ENCODE measurements at regions not wholly inside any gene's neighbourhood (a gene's known extent, or its start where the extent isn't known, plus 50 kb on each side); places are given as distances from the start of the nearest gene placed in this dataset.

DNA sequence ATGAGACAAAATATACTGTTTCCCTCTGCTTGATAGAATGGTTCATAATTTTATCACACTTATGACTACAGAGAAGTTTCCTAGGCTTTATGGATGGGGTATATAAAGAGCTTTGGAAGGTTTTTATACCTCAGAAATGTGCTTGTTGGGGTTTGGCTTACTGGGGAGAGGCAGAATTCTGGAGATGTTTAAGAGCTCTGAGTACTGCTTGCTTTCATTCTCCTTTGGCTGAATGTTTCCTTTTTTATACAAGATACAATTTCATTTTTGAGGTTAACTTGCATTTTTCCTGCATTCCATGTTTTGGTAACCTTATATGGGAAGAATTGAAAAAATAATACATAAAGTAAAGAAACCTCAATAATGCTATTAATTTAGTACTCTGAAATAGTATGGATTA, 157.7 kb upstream of the COL11A1 start:
- peaks cover 3 to 7% of the 10 kb centered on the region in 2 donors for H3K9me3 Mint-ChIP-seq
- no peak for DNase-seq
- no peak for ATAC-seq (replicated peaks in 1 of 2)
- no peak overlapping the region for H3K27ac Mint-ChIP-seq
- no peaks in the 10 kb centered on the region for H3K4me1 Mint-ChIP-seq (ENCODE audit: low read depth)
- no peaks in the 10 kb centered on the region for H3K36me3 Mint-ChIP-seq (ENCODE audit: insufficient read depth in 2 of 2)
- H3K4me3 Mint-ChIP-seq = no peak overlapping the region
- H3K27me3 Mint-ChIP-seq (ENCODE audit: low read depth) = no peaks in the 10 kb centered on the region

DNA sequence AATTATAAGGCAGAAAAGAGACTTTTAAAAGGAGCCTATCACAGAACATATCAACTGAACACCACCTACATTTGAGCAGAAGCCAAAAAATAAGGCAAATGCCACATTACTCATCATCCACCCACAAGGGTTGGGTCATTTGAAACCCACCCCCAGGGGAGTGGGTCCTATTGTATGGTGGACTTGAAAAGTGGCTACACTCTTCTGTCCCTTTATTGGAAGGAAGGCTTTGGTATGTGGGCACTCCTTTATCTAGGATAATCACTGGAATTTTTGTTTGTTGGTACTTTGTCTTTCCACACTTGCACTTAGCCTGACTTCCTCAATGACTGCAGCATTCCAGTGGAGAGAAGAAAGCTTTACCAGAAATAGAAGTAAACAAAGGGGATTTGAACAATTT, 157.2 kb upstream of the COL11A1 start:
- Mint-ChIP-seq H3K36me3 (ENCODE audit: insufficient read depth in 2 of 2) (no peaks in the 10 kb centered on the region), H3K27me3 (ENCODE audit: low read depth) (no peaks in the 10 kb centered on the region), H3K27ac (no peak overlapping the region), H3K4me3 (no peak overlapping the region), H3K4me1 (ENCODE audit: low read depth) (no peaks in the 10 kb centered on the region), H3K9me3 (peaks cover 0 to 5% of the 10 kb centered on the region in 2 donors)
- no peak for DNase-seq
- no peak for ATAC-seq (replicated peaks in 1 of 2)

GRCh38 chr1:103259982-103260381, 151.7 kb upstream of the COL11A1 start:
- Mint-ChIP-seq H3K36me3 (ENCODE audit: insufficient read depth in 2 of 2) (no peaks in the 10 kb centered on the region), H3K27me3 (ENCODE audit: low read depth) (no peaks in the 10 kb centered on the region), H3K4me1 (ENCODE audit: low read depth) (no peaks in the 10 kb centered on the region), H3K9me3 (peaks cover 0 to 3% of the 10 kb centered on the region in 2 donors), H3K4me3 (no peak overlapping the region), H3K27ac (no peak overlapping the region)
- DNase-seq (no peak), ATAC-seq (replicated peaks in 1 of 2) (no peak)

DNA sequence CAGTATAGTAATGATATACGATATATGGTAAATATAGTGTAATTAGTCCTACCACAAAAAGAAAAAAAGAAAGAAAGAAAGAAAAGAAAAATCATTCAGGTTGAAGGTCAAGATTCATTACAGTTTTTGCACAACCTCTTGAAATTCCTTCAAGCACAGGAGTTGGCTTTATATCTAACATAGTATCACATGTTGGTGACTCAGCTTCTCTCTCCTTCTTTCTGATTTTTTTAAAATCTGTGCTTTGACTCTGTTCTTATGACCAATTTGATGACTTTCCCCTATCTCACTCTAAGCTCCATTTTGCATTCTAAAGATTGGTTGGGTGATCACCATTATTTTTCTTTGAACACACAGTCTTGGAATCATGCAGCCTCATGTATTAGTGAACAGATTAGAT, 148.2 kb upstream of the COL11A1 start:
- H3K9me3 Mint-ChIP-seq = no peaks in the 10 kb centered on the region
- DNase-seq (no peak), ATAC-seq (replicated peaks in 1 of 2) (no peak)
- no peaks in the 10 kb centered on the region for H3K36me3 Mint-ChIP-seq (ENCODE audit: insufficient read depth in 2 of 2)
- H3K27me3 Mint-ChIP-seq (ENCODE audit: low read depth) = no peaks in the 10 kb centered on the region
- no peaks in the 10 kb centered on the region for H3K4me1 Mint-ChIP-seq (ENCODE audit: low read depth)
- no peak overlapping the region for H3K4me3 Mint-ChIP-seq
- H3K27ac Mint-ChIP-seq = no peak overlapping the region

- DNase-seq (no peak), ATAC-seq (replicated peaks in 1 of 2) (no peak)
- no peaks in the 10 kb centered on the region for H3K27me3 Mint-ChIP-seq (ENCODE audit: low read depth)
- H3K4me3 Mint-ChIP-seq = no peak overlapping the region
- H3K9me3 Mint-ChIP-seq = no peaks in the 10 kb centered on the region
- H3K36me3 Mint-ChIP-seq (ENCODE audit: insufficient read depth in 2 of 2) = no peaks in the 10 kb centered on the region
- no peak overlapping the region for H3K27ac Mint-ChIP-seq
- no peaks in the 10 kb centered on the region for H3K4me1 Mint-ChIP-seq (ENCODE audit: low read depth)
Measured at GRCh38 chr1:103254691-103255090, 146.4 kb upstream of the COL11A1 start.

GRCh38 chr1:103250441-103250861, 142.1 kb upstream of the COL11A1 start:
- Mint-ChIP-seq H3K27me3 (ENCODE audit: low read depth) (no peaks in the 10 kb centered on the region), H3K9me3 (no peaks in the 10 kb centered on the region), H3K4me1 (ENCODE audit: low read depth) (no peaks in the 10 kb centered on the region), H3K4me3 (no peak overlapping the region), H3K36me3 (ENCODE audit: insufficient read depth in 2 of 2) (no peaks in the 10 kb centered on the region), H3K27ac (no peak overlapping the region)
- ATAC-seq (replicated peaks in 1 of 2) = no peak
- DNase-seq = no peak

DNA sequence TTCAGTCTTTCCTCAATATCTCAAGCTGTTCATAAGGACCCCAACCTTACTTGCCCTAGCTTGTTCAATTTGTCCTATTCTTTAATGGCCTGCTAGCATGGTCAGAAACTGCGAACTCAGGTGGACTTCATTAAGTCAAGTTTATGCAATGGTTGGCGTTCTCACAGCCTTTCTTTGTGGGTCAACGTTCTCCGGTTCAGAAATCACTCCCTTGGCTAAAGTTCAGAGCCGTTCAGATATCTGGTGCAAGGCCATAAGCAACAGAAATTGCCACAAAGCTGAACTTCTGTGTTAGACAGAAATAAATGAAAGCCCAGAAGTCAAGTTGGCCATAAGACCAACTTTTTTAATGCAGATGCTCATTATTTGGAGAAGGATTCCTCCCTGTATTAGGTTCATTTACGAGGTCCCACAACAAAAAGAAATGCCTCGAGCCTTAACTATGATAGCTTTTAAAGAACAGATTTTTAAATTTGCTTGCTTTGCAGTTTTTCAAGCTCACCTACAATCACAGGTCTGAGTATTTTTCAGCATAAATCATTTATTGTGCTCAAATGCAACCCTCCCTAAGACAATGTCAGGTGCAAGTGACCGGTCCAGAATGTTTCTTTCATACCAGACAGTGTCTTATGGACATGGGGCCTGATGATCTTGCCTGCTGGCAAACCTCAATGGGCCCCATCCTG, 140.2 kb upstream of the COL11A1 start:
- no peaks in the 10 kb centered on the region for H3K36me3 Mint-ChIP-seq (ENCODE audit: insufficient read depth in 2 of 2)
- no peak overlapping the region for H3K27ac Mint-ChIP-seq

DNA sequence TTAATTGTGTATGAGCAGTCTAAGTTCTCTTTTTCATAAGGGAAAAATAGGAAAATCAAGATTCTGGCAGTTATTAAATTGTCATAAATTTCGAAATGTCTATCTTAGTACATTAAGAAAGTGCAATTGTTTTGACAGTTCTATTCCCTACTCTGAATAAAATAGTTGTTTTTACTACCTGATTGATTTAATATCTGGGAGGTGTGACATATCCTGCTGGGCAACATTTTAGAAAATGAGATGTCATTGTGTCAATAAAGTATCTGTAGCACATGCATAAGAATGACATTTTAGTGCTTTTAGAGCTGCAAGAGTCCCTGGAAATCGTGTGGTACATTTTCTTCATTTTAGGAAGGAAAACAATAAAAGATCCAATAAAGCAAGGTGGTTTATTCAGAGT, 139.2 kb upstream of the COL11A1 start:
- no peak overlapping the region for H3K27ac Mint-ChIP-seq
- no peak for ATAC-seq (replicated peaks in 1 of 2)
- no peaks in the 10 kb centered on the region for H3K36me3 Mint-ChIP-seq (ENCODE audit: insufficient read depth in 2 of 2)
- H3K9me3 Mint-ChIP-seq = no peaks in the 10 kb centered on the region
- H3K27me3 Mint-ChIP-seq (ENCODE audit: low read depth) = no peaks in the 10 kb centered on the region
- H3K4me3 Mint-ChIP-seq = no peak overlapping the region
- H3K4me1 Mint-ChIP-seq (ENCODE audit: low read depth) = no peaks in the 10 kb centered on the region
- no peak for DNase-seq

More for the DNA sequence above, 140.2 kb upstream of the COL11A1 start:
- Mint-ChIP-seq H3K4me3 (no peak overlapping the region), H3K27me3 (ENCODE audit: low read depth) (no peaks in the 10 kb centered on the region), H3K9me3 (no peaks in the 10 kb centered on the region), H3K4me1 (ENCODE audit: low read depth) (no peaks in the 10 kb centered on the region)
- no peak for DNase-seq
- ATAC-seq (replicated peaks in 1 of 2) = no peak

GRCh38 chr1:103243481-103243880, 135.2 kb upstream of the COL11A1 start:
- H3K27ac Mint-ChIP-seq = no peak overlapping the region

DNA sequence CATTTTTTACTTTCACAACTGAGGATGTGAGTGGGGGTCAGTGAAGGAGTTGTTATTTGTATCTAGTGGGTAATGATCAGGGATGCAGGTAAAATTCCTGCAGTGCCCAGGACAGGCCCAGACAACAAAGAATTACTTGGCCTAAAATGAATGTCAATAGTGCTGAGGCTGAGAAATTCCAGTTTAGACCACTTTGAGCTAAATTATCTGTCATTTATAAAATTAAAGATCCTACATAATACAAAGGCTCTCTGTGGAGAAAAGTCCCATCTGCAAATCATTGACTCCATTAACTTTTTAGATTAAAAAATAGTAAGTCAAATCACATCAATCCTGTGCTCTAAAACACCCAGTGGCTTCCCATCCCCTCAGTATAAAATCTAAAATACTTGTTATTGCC, 130.7 kb upstream of the COL11A1 start:
- Mint-ChIP-seq H3K4me1 (ENCODE audit: low read depth) (no peaks in the 10 kb centered on the region), H3K27me3 (ENCODE audit: low read depth) (no peaks in the 10 kb centered on the region), H3K4me3 (no peak overlapping the region), H3K27ac (no peak overlapping the region), H3K9me3 (peaks cover 3 to 7% of the 10 kb centered on the region in 2 donors), H3K36me3 (ENCODE audit: insufficient read depth in 2 of 2) (no peaks in the 10 kb centered on the region)
- ATAC-seq (replicated peaks in 1 of 2) = no peak
- no peak for DNase-seq

More at GRCh38 chr1:103243481-103243880, 135.2 kb upstream of the COL11A1 start:
- H3K27me3 Mint-ChIP-seq (ENCODE audit: low read depth) = no peaks in the 10 kb centered on the region
- no peaks in the 10 kb centered on the region for H3K36me3 Mint-ChIP-seq (ENCODE audit: insufficient read depth in 2 of 2)
- DNase-seq (no peak), ATAC-seq (replicated peaks in 1 of 2) (no peak)
- H3K4me3 Mint-ChIP-seq = no peak overlapping the region
- H3K4me1 Mint-ChIP-seq (ENCODE audit: low read depth) = no peaks in the 10 kb centered on the region
- peaks cover 2 to 3% of the 10 kb centered on the region in 2 donors for H3K9me3 Mint-ChIP-seq

DNA sequence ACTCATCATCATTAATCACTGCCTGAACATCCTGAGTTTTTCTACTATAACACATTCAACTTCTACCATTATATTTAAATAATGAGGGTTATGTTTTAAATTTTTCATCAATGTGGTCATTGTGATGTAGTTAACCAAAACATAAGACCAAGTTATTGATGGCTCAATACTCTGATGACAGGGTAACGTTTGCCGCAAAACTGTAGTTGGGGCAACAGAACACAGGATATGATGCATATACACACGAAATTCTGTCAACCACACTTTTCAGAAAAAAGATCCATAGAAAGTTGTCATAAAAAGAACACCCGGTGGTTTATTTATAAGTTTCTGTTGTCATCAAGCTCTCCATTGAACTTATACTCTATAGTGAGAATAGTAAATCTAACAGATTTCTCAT, 121.7 kb upstream of the COL11A1 start:
- Mint-ChIP-seq H3K36me3 (ENCODE audit: insufficient read depth in 2 of 2) (no peaks in the 10 kb centered on the region), H3K4me3 (no peak overlapping the region), H3K27ac (no peak overlapping the region), H3K4me1 (ENCODE audit: low read depth) (no peaks in the 10 kb centered on the region), H3K27me3 (ENCODE audit: low read depth) (no peaks in the 10 kb centered on the region), H3K9me3 (peaks cover 0 to 2% of the 10 kb centered on the region in 2 donors)
- ATAC-seq (replicated peaks in 1 of 2) = no peak
- no peak for DNase-seq

- H3K4me1 Mint-ChIP-seq (ENCODE audit: low read depth) = no peaks in the 10 kb centered on the region
- H3K27me3 Mint-ChIP-seq (ENCODE audit: low read depth) = no peaks in the 10 kb centered on the region
- DNase-seq (no peak), ATAC-seq (replicated peaks in 1 of 2) (no peak)
- no peaks in the 10 kb centered on the region for H3K36me3 Mint-ChIP-seq (ENCODE audit: insufficient read depth in 2 of 2)
- no peak overlapping the region for H3K4me3 Mint-ChIP-seq
- peaks cover 0 to 5% of the 10 kb centered on the region in 2 donors for H3K9me3 Mint-ChIP-seq
- H3K27ac Mint-ChIP-seq = no peak overlapping the region
Measured at GRCh38 chr1:103220631-103221041, 112.3 kb upstream of the COL11A1 start.

GRCh38 chr1:103218821-103219220, 110.5 kb upstream of the COL11A1 start:
- Mint-ChIP-seq H3K9me3 (peaks cover 0 to 5% of the 10 kb centered on the region in 2 donors), H3K27me3 (ENCODE audit: low read depth) (no peaks in the 10 kb centered on the region), H3K4me3 (no peak overlapping the region), H3K4me1 (ENCODE audit: low read depth) (no peaks in the 10 kb centered on the region), H3K27ac (no peak overlapping the region), H3K36me3 (ENCODE audit: insufficient read depth in 2 of 2) (no peaks in the 10 kb centered on the region)
- ATAC-seq (replicated peaks in 1 of 2) = no peak
- no peak for DNase-seq

DNA sequence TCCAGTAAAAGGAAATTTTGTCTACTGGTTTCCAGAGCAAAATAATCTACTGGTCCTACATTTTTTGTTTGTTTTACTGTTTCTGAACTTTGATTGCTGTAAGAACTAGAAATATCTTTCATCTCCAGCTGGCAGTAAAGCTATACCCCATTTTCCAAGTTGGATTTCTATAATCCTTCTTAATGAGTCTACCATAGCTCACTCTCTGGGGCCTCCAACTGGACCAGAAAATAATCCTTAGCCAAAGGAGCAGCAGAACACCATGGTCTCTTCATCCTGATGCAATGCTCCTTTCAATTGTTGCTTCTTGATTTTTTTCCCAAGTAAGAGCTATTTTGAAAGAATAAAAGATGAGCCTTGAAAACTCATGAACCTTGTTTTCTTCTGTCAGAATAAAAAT, 110.0 kb upstream of the COL11A1 start:
- DNase-seq (no peak), ATAC-seq (replicated peaks in 1 of 2) (no peak)
- Mint-ChIP-seq H3K27ac (no peak overlapping the region), H3K4me1 (ENCODE audit: low read depth) (no peaks in the 10 kb centered on the region), H3K27me3 (ENCODE audit: low read depth) (no peaks in the 10 kb centered on the region), H3K36me3 (ENCODE audit: insufficient read depth in 2 of 2) (no peaks in the 10 kb centered on the region), H3K4me3 (no peak overlapping the region), H3K9me3 (peaks cover 0 to 5% of the 10 kb centered on the region in 2 donors)

Data from activated T-cell treated with anti-CD3 and anti-CD28 coated beads, Interleukin-2, amount 50 U/mL, for 72 hours (primary cell).